ENCODE measurements at regions not wholly inside any gene's neighbourhood (a gene's known extent, or its start where the extent isn't known, plus 50 kb on each side); places are given as distances from the start of the nearest gene placed in this dataset.

DNA sequence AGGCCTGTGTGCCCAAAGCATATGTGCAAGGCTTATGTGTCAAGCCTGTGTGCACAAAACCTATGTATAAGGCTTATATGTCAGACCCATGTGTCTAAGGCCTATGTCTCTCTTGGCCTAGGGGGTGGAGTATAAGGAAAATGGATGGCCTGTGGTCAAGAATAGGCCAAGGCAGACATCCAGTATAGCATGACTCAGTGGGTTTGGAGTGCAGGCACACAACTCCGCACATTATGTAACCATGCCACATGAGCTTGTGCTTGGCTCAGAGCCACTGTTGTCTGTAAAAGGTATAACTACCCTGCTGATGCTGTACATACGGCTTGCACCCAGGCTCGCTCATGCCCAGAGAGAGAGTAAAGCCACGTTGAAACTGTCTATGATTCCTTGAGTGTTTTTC, 626.4 kb upstream of the NUDT12 start:
- TF ChIP-seq CTCF (IDR thresholded peaks at IDR 0.05; ENCODE audit: extremely low read depth in 1 of 2, insufficient read depth in 1 of 2, low read depth in 1 of 2, low read length in 2 of 2) (no peak), POLR2AphosphoS5 (IDR thresholded peaks at IDR 0.05; ENCODE audit: insufficient read depth, low read depth, low read length) (no peak), EZH2 (IDR thresholded peaks at IDR 0.05; ENCODE audit: borderline replicate concordance, low read depth, low read length, severe bottlenecking) (no peak), POLR2A (IDR thresholded peaks at IDR 0.05; ENCODE audit: low read depth, low read length) (no peak), JUN (IDR thresholded peaks at IDR 0.05; ENCODE audit: borderline replicate concordance, insufficient read depth, insufficient read length, low read depth) (no peak), MYC (IDR thresholded peaks at IDR 0.05; ENCODE audit: low read depth, low read length) (peak; percentile 70), GATA2 (IDR thresholded peaks at IDR 0.05; ENCODE audit: insufficient read depth, insufficient read length, low read depth, low read length) (no peak), FOS (IDR thresholded peaks at IDR 0.05; ENCODE audit: borderline replicate concordance, insufficient read depth, low read length) (no peak)
- TF ChIP-seq, protein P1, sequence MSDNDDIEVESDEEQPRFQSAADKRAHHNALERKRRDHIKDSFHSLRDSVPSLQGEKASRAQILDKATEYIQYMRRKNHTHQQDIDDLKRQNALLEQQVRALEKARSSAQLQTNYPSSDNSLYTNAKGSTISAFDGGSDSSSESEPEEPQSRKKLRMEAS (IDR thresholded peaks at IDR 0.05; ENCODE audit: insufficient read depth, insufficient read length): no peak

All from endothelial cell of umbilical vein (primary cell).